Naive B cell (primary cell): ENCODE measurements at regions not wholly inside any gene's neighbourhood (a gene's known extent, or its start where the extent isn't known, plus 50 kb on each side); places are given as distances from the start of the nearest gene placed in this dataset.
"Not testable (repeated sequence)": the region's sequence is repeated elsewhere in the genome, so short reads cannot be mapped to it uniquely, and the experiment has no call there.

Experiments
- ATAC-seq, 2 donors: fragments of 150-1000 bp; cut with Tn5 transposase; 2 replicates each; pipeline ENCODE4 v1.10.0; 2021; ENCODE audit warnings: low read depth in 2 of 2, mild to moderate bottlenecking in 2 of 2, moderate library complexity in 2 of 2
- DNase-seq: peaks from one replicate; pipeline ENCODE4 v3.0.0; 2022
- H3K27ac Mint-ChIP-seq, 6 donors: one replicate each; pipeline ENCODE4 v1.8.0; 2020 to 2022; ENCODE audit warnings: mild to moderate bottlenecking in 6 of 6, mixed read lengths in 6 of 6, moderate library complexity in 5 of 6, inconsistent platforms in 2 of 6
- H3K27me3 Mint-ChIP-seq, 3 donors: one replicate each; pipeline ENCODE4 v1.8.0; 2021 to 2022; ENCODE audit warnings: mixed read lengths in 3 of 3, mild to moderate bottlenecking in 1 of 3
- H3K36me3 Mint-ChIP-seq, 2 donors: one replicate each; pipeline ENCODE4 v1.8.0; 2020 to 2022; ENCODE audit warnings: mixed read lengths in 2 of 2, inconsistent platforms in 1 of 2, mild to moderate bottlenecking in 1 of 2
- H3K4me1 Mint-ChIP-seq, 3 donors: one replicate each; pipeline ENCODE4 v1.8.0; 2020 to 2022; ENCODE audit warnings: mixed read lengths in 3 of 3, inconsistent platforms in 1 of 3, mild to moderate bottlenecking in 1 of 3, moderate library complexity in 1 of 3
- H3K4me3 Mint-ChIP-seq, 8 donors: one replicate each; pipeline ENCODE4 v1.8.0; 2020 to 2022; ENCODE audit warnings: mild to moderate bottlenecking in 8 of 8, mixed read lengths in 8 of 8, moderate library complexity in 8 of 8, inconsistent platforms in 2 of 8
- H3K9me3 Mint-ChIP-seq, 7 donors: one replicate each; pipeline ENCODE4 v1.8.0; 2020 to 2022; ENCODE audit warnings: mixed read lengths in 7 of 7, mild to moderate bottlenecking in 5 of 7, inconsistent platforms in 2 of 7, moderate library complexity in 1 of 7

GRCh38 chr5:163855754-163856153 is 350.3 kb downstream of the MAT2B start:
- Mint-ChIP-seq H3K36me3 (peaks cover 5 to 48% of the 10 kb centered on the region in 2 donors), H3K27me3 (peaks cover 0 to 14% (median 0%) of the 10 kb centered on the region in 3 donors), H3K27ac (no peak overlapping the region), H3K4me3 (no peak overlapping the region), H3K9me3 (peaks cover 16 to 65% (median 46%) of the 10 kb centered on the region in 7 donors), H3K4me1 (peaks cover 0 to 9% (median 0%) of the 10 kb centered on the region in 3 donors)
- ATAC-seq (no peak), DNase-seq (no peak)

GRCh38 chr5:163861670-163862069 is 356.3 kb downstream of the MAT2B start:
- peaks cover 0 to 6% (median 0%) of the 10 kb centered on the region in 3 donors for H3K27me3 Mint-ChIP-seq

DNA sequence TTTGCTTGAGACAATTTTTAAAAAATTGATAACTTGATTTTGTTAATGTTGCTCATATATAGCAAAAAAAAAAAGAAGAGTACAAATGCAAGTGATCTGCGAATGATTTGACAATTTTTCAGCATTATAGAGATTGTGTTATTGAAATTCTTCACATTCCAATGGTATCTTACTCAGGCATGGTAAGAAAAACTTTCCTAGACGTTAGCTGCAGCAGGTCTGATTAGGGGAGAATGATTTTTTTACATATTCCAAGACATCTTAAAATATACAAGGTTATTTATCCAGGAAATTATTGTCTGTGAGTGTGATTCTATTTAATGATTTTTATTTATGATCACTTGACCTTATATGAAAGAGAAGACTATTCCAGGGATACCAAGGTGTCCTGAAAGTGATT is 361.9 kb downstream of the MAT2B start:
- Mint-ChIP-seq H3K4me1 (peaks cover 0 to under 1% (median 0%) of the 10 kb centered on the region in 3 donors), H3K9me3 (no peaks in the 10 kb centered on the region), H3K4me3 (no peak overlapping the region), H3K27me3 (peaks cover 0 to 11% (median 0%) of the 10 kb centered on the region in 3 donors), H3K27ac (no peak overlapping the region), H3K36me3 (peaks cover 3 to 7% of the 10 kb centered on the region in 2 donors)
- ATAC-seq (no peak), DNase-seq (no peak)

More at GRCh38 chr5:163861670-163862069, 356.3 kb downstream of the MAT2B start:
- peaks cover 3 to 21% (median 9%) of the 10 kb centered on the region in 7 donors for H3K9me3 Mint-ChIP-seq
- H3K4me3 Mint-ChIP-seq = no peak overlapping the region
- H3K36me3 Mint-ChIP-seq = peaks cover 5 to 17% of the 10 kb centered on the region in 2 donors
- H3K4me1 Mint-ChIP-seq = no peaks in the 10 kb centered on the region
- H3K27ac Mint-ChIP-seq = peak overlapping the region in 1 of 6 donors; percentile 70
- ATAC-seq (no peak), DNase-seq (no peak)

DNA sequence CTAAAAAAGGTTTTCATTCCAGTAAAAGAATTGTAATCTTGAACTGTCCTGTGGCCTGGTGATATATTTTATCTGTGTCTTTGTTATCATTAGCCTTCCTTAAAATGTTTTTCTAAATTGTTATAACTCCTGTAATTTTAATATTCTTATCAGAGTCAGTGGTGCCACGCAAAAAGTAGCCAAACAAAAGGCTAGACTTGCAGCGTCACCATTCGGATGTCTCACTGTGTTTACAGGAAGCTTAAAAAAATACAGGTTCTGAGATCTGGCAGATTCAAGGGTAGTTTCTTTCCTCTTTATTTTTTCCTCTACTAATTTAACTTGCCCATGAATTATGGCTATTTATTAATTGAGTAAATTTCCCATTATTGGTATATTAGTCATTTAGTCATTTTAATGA is 362.3 kb downstream of the MAT2B start:
- no peak overlapping the region for H3K27ac Mint-ChIP-seq
- no peak overlapping the region for H3K4me3 Mint-ChIP-seq
- H3K36me3 Mint-ChIP-seq = peaks cover 3 to 7% of the 10 kb centered on the region in 2 donors
- peaks cover 0 to 5% (median 0%) of the 10 kb centered on the region in 3 donors for H3K4me1 Mint-ChIP-seq
- ATAC-seq = no peak
- no peaks in the 10 kb centered on the region for H3K9me3 Mint-ChIP-seq
- DNase-seq = no peak
- H3K27me3 Mint-ChIP-seq = peaks cover 0 to 11% (median 0%) of the 10 kb centered on the region in 3 donors

DNA sequence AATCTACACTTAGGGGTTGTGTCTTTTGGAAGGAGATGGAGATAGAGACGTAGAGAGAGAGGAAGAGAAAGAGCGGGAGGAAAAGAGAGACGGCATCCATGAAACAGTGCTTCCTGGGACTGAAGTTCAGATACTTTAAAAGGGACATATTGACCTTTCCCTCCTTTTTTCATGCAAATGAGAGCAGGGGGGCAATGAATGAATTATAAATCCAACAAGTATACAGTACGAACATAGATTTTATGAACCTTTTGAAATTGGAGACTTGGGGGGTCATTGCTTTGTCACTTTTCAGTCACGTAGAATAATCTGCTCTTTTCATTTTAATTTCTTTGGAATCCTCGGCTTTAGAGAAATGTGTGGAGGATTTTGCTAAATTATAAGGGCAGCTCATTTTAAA is 364.2 kb downstream of the MAT2B start:
- Mint-ChIP-seq H3K4me1 (peaks cover 0 to 9% (median 3%) of the 10 kb centered on the region in 3 donors), H3K27me3 (peaks cover 0 to 10% (median 0%) of the 10 kb centered on the region in 3 donors), H3K27ac (peak overlapping the region in 1 of 6 donors; percentile 1), H3K4me3 (no peak overlapping the region), H3K9me3 (peaks cover 0 to 8% (median 0%) of the 10 kb centered on the region in 7 donors), H3K36me3 (peaks cover 3 to 7% of the 10 kb centered on the region in 2 donors)
- ATAC-seq (no peak), DNase-seq (no peak)

DNA sequence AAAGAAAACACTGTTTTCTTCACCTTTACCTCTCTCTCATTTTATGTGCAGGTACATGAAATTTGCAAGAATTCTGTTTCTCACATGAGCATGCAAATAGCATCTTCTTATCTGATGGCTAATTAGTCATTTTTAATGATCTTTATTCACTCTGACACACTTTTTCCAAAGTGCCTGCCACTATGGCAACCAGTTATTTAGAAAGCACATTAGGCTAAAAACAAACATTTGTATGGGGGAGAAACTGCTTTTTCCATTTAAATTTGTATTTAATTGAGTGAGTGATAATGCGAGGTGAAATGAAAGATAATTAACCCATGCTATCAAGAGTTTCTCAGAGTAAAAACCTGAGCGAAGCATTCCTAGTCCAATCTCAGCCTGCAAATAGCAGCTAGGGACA is 365.0 kb downstream of the MAT2B start:
- Mint-ChIP-seq H3K27ac (no peak overlapping the region), H3K4me1 (peaks cover 0 to 10% (median 3%) of the 10 kb centered on the region in 3 donors), H3K4me3 (no peak overlapping the region), H3K9me3 (peaks cover 0 to 8% (median 0%) of the 10 kb centered on the region in 7 donors), H3K27me3 (peaks cover 0 to 5% (median 0%) of the 10 kb centered on the region in 3 donors), H3K36me3 (peaks cover 3 to 7% of the 10 kb centered on the region in 2 donors)
- DNase-seq (no peak), ATAC-seq (no peak)

- Mint-ChIP-seq H3K4me3 (peak overlapping the region in 1 of 8 donors; percentile 11), H3K4me1 (peaks cover 0 to 10% (median 3%) of the 10 kb centered on the region in 3 donors), H3K9me3 (peaks cover 0 to 8% (median 0%) of the 10 kb centered on the region in 7 donors), H3K27ac (no peak overlapping the region), H3K36me3 (peaks cover under 1 to 3% of the 10 kb centered on the region in 2 donors), H3K27me3 (peaks cover 0 to 1% (median 0%) of the 10 kb centered on the region in 3 donors)
- DNase-seq = no peak
- no peak for ATAC-seq
Measured at GRCh38 chr5:163874431-163874830, 369.0 kb downstream of the MAT2B start.

DNA sequence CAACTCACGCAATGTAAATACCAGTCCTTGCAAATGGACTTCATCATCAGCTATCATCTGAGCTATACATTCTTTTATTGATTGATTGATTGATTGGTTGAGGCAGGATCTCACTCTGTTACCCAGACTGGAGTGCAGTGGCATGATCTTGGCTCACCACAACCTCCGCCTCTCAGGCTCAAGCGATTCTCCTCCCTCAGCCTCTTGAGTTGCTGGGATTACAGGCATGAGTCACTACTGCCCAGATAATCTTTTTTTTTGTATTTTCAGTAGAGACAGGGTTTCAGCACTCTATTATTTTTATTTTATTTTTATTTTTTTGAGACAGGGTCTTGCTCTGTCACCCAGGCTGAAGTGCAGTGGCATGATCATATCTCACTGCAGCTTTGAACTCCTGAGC is 369.5 kb downstream of the MAT2B start:
- not testable (repeated sequence) for H3K36me3 Mint-ChIP-seq, H3K4me3 Mint-ChIP-seq, DNase-seq, H3K9me3 Mint-ChIP-seq, ATAC-seq, H3K27me3 Mint-ChIP-seq
- Mint-ChIP-seq H3K4me1 (peaks cover 0 to 10% (median 3%) of the 10 kb centered on the region in 3 donors), H3K27ac (peak overlapping the region in 1 of 6 donors; percentile 50)

DNA sequence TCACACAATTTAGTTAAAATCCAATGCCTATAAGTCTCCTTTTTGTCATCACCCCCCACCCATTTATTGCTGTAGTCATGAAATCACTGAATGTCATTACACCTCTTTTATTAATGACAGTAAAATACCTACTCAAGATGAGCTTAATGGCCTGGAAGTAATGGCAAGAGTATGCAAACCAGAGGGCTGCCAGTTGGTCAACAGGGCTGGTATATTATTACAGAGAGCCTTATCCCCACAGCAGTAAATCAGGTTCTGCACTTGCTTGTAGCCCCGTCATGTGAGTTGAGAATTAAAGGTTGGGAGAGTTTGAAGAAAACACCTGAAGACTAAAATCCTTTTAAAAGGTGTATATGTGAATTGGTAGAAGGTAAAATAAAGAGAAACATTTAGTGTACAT is 372.4 kb downstream of the MAT2B start:
- H3K27ac Mint-ChIP-seq = peak overlapping the region in 1 of 6 donors; percentile 42
- H3K27me3 Mint-ChIP-seq = no peaks in the 10 kb centered on the region
- H3K4me3 Mint-ChIP-seq = no peak overlapping the region
- no peaks in the 10 kb centered on the region for H3K36me3 Mint-ChIP-seq
- H3K9me3 Mint-ChIP-seq = peaks cover 0 to 8% (median 0%) of the 10 kb centered on the region in 7 donors
- no peak for ATAC-seq
- peaks cover 0 to 6% (median 3%) of the 10 kb centered on the region in 3 donors for H3K4me1 Mint-ChIP-seq
- no peak for DNase-seq

GRCh38 chr5:163878490-163878889 is 373.1 kb downstream of the MAT2B start:
- H3K9me3 Mint-ChIP-seq = peaks cover 0 to 8% (median 0%) of the 10 kb centered on the region in 7 donors
- peaks cover 0 to 6% (median 3%) of the 10 kb centered on the region in 3 donors for H3K4me1 Mint-ChIP-seq
- H3K27me3 Mint-ChIP-seq = no peaks in the 10 kb centered on the region
- peak overlapping the region in 1 of 6 donors; percentile 57 for H3K27ac Mint-ChIP-seq
- ATAC-seq (no peak), DNase-seq (no peak)
- no peaks in the 10 kb centered on the region for H3K36me3 Mint-ChIP-seq
- H3K4me3 Mint-ChIP-seq = no peak overlapping the region

DNA sequence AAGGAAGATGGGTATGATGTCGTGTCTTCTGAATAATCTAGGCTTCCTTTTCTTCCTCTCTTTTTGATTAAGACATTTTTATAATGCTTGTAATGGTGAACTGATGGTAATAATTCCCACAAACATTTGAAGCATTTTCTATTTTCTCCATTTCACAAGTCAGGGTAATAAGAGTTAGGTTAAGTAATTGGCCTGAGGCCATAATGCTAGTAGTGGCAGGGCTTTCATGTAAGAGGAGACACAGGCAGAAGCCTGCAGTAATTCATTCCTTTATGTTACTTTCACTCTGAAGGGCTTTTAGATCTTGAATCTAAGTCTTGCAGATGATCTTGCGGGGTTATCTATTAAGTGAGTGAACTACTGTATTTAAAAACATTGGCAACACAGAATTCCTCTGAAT is 374.9 kb downstream of the MAT2B start:
- no peak overlapping the region for H3K27ac Mint-ChIP-seq
- no peaks in the 10 kb centered on the region for H3K4me1 Mint-ChIP-seq
- H3K27me3 Mint-ChIP-seq = no peaks in the 10 kb centered on the region
- H3K36me3 Mint-ChIP-seq = no peaks in the 10 kb centered on the region
- peaks cover 0 to 4% (median 0%) of the 10 kb centered on the region in 7 donors for H3K9me3 Mint-ChIP-seq
- no peak overlapping the region for H3K4me3 Mint-ChIP-seq
- no peak for DNase-seq
- ATAC-seq = no peak

DNA sequence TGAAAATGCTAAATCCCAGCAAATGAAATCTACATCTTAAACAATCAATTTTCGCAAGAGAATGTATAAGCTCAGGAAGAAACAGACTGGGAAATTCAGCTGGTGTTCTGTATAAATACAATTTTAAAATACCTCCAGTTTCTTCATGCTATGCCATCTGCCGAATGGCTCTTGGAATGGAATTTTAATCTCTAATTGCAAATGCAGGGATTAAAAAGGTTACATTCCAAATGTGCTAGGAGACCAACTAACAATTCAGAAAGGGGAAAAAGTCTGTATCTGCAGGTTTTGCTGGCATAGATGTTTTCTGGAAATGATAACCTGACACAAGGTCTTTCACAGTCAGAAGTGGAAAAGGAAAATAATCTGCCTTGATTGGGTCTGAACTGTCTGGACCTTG is 379.7 kb downstream of the MAT2B start:
- Mint-ChIP-seq H3K27me3 (no peaks in the 10 kb centered on the region), H3K27ac (no peak overlapping the region), H3K4me1 (no peaks in the 10 kb centered on the region), H3K9me3 (peaks cover 0 to 4% (median 0%) of the 10 kb centered on the region in 7 donors), H3K4me3 (no peak overlapping the region), H3K36me3 (no peaks in the 10 kb centered on the region)
- DNase-seq (no peak), ATAC-seq (no peak)

DNA sequence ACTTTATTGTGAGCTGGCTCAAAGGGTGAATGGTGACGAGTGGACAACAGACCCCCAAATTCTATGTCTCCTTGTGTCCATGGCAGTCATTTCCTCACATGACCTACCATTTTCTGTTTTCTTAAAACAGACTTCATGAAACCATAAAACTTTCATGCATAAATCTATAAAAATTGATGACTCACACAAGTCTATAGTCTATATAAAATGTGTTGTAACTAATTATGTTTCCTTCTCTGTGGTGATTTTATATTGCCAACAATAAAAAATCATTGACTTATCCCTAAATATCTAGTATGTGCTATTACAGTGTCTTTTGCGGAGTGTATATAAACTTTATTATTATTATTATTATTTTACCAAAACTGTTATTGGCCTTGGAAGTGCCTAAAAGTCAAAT is 382.4 kb downstream of the MAT2B start:
- ATAC-seq (no peak), DNase-seq (no peak)

GRCh38 chr5:163888366-163888765 is 382.9 kb downstream of the MAT2B start:
- peaks cover 0 to 5% (median 2%) of the 10 kb centered on the region in 3 donors for H3K4me1 Mint-ChIP-seq
- peaks cover 0 to 4% (median 0%) of the 10 kb centered on the region in 7 donors for H3K9me3 Mint-ChIP-seq
- H3K27ac Mint-ChIP-seq = no peak overlapping the region
- H3K4me3 Mint-ChIP-seq = no peak overlapping the region
- ATAC-seq (no peak), DNase-seq (no peak)
- H3K27me3 Mint-ChIP-seq = no peaks in the 10 kb centered on the region
- H3K36me3 Mint-ChIP-seq = no peaks in the 10 kb centered on the region

More for the DNA sequence above, 382.4 kb downstream of the MAT2B start:
- Mint-ChIP-seq H3K27ac (no peak overlapping the region), H3K9me3 (peaks cover 0 to 4% (median 0%) of the 10 kb centered on the region in 7 donors), H3K36me3 (no peaks in the 10 kb centered on the region), H3K27me3 (no peaks in the 10 kb centered on the region), H3K4me3 (no peak overlapping the region), H3K4me1 (peaks cover 0 to 5% (median 0%) of the 10 kb centered on the region in 3 donors)
